ENCODE measurements at regions not wholly inside any gene's neighbourhood (a gene's known extent, or its start where the extent isn't known, plus 50 kb on each side); places are given as distances from the start of the nearest gene placed in this dataset.

DNA sequence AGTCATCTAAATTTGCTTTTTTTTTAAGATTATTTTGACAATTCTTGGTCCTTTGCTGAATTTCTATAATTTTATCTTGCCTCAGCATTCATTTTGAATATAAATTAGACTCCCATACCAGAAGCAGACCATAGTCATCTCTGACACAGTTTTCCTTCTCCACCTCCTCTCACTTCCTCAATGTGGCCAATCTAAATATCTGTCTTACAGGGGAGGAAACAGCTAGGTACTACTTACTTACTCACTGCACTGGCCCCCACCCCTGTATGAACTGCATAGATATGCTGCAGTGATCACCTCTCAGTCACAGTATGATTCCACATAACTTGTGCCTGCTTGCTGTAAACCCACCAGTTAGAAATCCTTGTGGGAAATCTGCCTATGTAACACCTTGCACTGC is 665.6 kb downstream of the FGF9 start:
- H3K27me3 Mint-ChIP-seq (ENCODE audit: low read depth) = no peaks in the 10 kb centered on the region
- H3K4me1 Mint-ChIP-seq = no peaks in the 10 kb centered on the region

DNA sequence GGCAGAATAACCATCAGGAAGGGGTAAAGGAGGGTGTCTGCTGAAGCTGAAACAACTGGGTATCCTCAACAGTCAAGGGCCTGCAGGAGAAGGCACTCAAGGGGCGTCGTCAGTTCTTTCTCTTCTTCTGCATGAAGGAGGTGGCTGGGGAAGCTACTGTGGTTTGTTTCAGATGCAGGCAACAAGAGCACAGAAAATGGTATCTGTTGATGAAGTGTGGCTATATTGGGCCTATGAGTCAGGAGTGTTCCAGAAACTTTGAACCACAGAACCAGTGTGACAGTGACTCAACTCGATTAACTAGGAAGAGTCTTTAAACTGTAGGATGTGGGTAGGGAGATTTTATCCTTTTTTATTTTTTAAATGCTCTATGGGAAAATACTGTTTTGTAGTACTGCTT is 686.3 kb downstream of the FGF9 start:
- no peaks in the 10 kb centered on the region for H3K4me1 Mint-ChIP-seq
- H3K27me3 Mint-ChIP-seq (ENCODE audit: low read depth) = no peaks in the 10 kb centered on the region
- H3K4me3 Mint-ChIP-seq = no peak overlapping the region
- H3K27ac Mint-ChIP-seq = no peak overlapping the region
- H3K9me3 Mint-ChIP-seq = peaks cover 15% of the 10 kb centered on the region
- TF ChIP-seq, protein P1, sequence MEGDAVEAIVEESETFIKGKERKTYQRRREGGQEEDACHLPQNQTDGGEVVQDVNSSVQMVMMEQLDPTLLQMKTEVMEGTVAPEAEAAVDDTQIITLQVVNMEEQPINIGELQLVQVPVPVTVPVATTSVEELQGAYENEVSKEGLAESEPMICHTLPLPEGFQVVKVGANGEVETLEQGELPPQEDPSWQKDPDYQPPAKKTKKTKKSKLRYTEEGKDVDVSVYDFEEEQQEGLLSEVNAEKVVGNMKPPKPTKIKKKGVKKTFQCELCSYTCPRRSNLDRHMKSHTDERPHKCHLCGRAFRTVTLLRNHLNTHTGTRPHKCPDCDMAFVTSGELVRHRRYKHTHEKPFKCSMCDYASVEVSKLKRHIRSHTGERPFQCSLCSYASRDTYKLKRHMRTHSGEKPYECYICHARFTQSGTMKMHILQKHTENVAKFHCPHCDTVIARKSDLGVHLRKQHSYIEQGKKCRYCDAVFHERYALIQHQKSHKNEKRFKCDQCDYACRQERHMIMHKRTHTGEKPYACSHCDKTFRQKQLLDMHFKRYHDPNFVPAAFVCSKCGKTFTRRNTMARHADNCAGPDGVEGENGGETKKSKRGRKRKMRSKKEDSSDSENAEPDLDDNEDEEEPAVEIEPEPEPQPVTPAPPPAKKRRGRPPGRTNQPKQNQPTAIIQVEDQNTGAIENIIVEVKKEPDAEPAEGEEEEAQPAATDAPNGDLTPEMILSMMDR (IDR thresholded peaks at IDR 0.05; ENCODE audit: unreplicated experiment in 3 of 3) = no peak
- no peaks in the 10 kb centered on the region for H3K36me3 Mint-ChIP-seq (ENCODE audit: low read depth)

More for the DNA sequence above, 665.6 kb downstream of the FGF9 start:
- Mint-ChIP-seq H3K27ac (no peak overlapping the region), H3K9me3 (peaks cover 15% of the 10 kb centered on the region), H3K4me3 (no peak overlapping the region), H3K36me3 (ENCODE audit: low read depth) (no peaks in the 10 kb centered on the region)
- TF ChIP-seq, protein P1 (IDR thresholded peaks at IDR 0.05; ENCODE audit: unreplicated experiment in 3 of 3) = no peak

DNA sequence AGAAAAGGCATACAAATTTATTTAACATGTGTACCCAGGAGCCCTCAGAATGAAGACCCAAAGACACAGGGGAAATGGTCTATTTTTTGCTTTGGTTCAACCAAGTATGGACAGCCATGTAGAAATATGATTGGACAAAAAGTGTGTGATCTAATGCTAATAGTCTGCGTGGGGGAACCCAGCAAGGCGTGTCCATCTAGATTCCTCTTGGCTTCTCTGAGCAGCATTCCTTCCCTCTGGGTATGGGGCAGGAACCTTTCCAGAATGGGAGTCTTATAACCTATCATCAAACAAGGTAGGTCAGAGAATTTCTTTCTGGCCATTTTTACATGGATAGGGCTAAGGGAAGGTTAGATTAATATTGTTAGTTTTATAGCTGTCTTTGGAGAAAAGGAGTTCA is 698.2 kb downstream of the FGF9 start:
- Mint-ChIP-seq H3K27me3 (ENCODE audit: low read depth) (no peaks in the 10 kb centered on the region), H3K36me3 (ENCODE audit: low read depth) (peaks cover 4% of the 10 kb centered on the region), H3K4me1 (no peaks in the 10 kb centered on the region), H3K27ac (no peak overlapping the region), H3K4me3 (no peak overlapping the region), H3K9me3 (peaks cover 33% of the 10 kb centered on the region)
- TF ChIP-seq, protein P1 (IDR thresholded peaks at IDR 0.05; ENCODE audit: unreplicated experiment in 3 of 3) = no peak

DNA sequence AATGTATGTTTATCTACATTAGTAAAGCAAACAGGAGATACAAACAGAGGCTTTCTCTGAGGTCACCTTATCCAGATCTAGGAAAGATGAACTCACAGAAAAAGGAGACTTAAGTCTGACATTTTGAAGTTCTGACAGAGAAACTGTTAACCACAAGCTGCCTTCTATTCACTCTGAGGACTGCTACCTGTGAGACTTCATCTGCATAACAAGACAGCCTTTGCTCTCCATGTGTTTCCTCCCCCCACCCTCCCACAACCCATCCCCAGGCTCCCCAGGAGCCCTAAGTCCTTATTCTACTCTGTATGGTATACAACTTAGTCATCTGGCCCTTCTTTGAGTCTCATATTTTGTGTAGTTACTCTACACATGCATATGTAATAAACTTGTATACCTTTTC is 699.0 kb downstream of the FGF9 start:
- no peaks in the 10 kb centered on the region for H3K27me3 Mint-ChIP-seq (ENCODE audit: low read depth)
- H3K27ac Mint-ChIP-seq = no peak overlapping the region
- no peak overlapping the region for H3K4me3 Mint-ChIP-seq
- H3K9me3 Mint-ChIP-seq = peaks cover 30% of the 10 kb centered on the region
- no peaks in the 10 kb centered on the region for H3K4me1 Mint-ChIP-seq
- TF ChIP-seq, protein P1 (IDR thresholded peaks at IDR 0.05; ENCODE audit: unreplicated experiment in 3 of 3) = no peak
- peaks cover 4% of the 10 kb centered on the region for H3K36me3 Mint-ChIP-seq (ENCODE audit: low read depth)

DNA sequence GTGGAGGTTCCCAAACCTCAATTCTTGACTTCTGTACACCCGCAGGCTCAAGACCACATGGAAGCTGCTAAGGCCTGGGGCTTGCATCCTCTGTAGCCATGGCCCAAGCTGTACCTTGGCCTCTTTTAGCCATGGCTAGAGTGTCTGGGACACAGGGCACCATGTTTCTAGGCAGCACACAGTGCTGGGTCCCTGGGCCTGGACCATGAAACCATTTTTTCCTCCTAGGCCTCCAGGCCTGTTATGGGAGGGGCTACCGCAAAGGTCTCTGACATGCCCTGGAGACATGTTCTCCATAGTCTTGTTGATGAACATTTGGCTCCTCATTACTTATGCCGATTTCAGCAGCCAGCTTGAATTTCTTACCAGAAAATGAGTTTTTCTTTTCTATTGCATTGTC is 701.4 kb downstream of the FGF9 start:
- Mint-ChIP-seq H3K27me3 (ENCODE audit: low read depth) (no peaks in the 10 kb centered on the region), H3K4me1 (no peaks in the 10 kb centered on the region), H3K4me3 (no peak overlapping the region), H3K9me3 (peaks cover 27% of the 10 kb centered on the region), H3K36me3 (ENCODE audit: low read depth) (peaks cover 4% of the 10 kb centered on the region), H3K27ac (no peak overlapping the region)
- TF ChIP-seq, protein P1 (IDR thresholded peaks at IDR 0.05; ENCODE audit: unreplicated experiment in 3 of 3) = no peak

DNA sequence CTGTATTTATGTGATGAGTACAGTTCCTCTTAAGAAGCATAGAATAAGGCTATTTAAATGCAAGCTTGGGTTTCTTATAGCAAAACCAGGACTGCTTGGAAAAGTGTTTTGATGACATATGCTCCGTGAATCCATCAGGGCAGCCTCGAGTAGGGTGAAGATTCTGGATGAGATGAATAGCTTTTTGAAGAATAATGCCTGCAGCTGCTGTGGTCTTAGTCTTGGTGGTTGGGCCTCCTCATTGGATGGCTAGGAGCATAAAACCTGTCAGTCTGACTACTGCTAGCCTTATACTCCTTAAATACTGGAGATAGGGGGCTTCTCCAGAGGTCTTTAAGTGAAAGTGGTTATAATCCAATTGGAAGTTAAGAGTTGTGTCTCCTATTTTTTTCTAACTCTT is 704.3 kb downstream of the FGF9 start:
- peaks cover 45% of the 10 kb centered on the region for H3K9me3 Mint-ChIP-seq
- TF ChIP-seq, protein P1 (IDR thresholded peaks at IDR 0.05; ENCODE audit: unreplicated experiment in 3 of 3) = no peak
- no peaks in the 10 kb centered on the region for H3K4me1 Mint-ChIP-seq
- peaks cover 4% of the 10 kb centered on the region for H3K36me3 Mint-ChIP-seq (ENCODE audit: low read depth)
- H3K4me3 Mint-ChIP-seq = no peak overlapping the region
- H3K27ac Mint-ChIP-seq = no peak overlapping the region
- H3K27me3 Mint-ChIP-seq (ENCODE audit: low read depth) = no peaks in the 10 kb centered on the region

Measured in nephron (organoid).